NCI-H524 (cell line): ENCODE measurements at regions not wholly inside any gene's neighbourhood (a gene's known extent, or its start where the extent isn't known, plus 50 kb on each side); places are given as distances from the start of the nearest gene placed in this dataset.
"Not testable (repeated sequence)": the region's sequence is repeated elsewhere in the genome, so short reads cannot be mapped to it uniquely, and the experiment has no call there.

Experiments
- DNase-seq, 2 experiments: peaks; one replicate each; lab custom pipeline; 2025; lab: John Stamatoyannopoulos, UW

- peak in 1 of 2 experiments; percentile 56 for DNase-seq
Measured at GRCh38 chr6:119960036-119960435, 610.5 kb upstream of the MAN1A1 start.

GRCh38 chr6:119957195-119957594, 607.6 kb upstream of the MAN1A1 start:
- DNase-seq, result no peak

- DNase-seq, result no peak
Measured at GRCh38 chr6:119952696-119953095, 603.1 kb upstream of the MAN1A1 start.

GRCh38 chr6:119950681-119951080, 601.1 kb upstream of the MAN1A1 start:
- no peak for DNase-seq

GRCh38 chr6:119942078-119942752, 592.7 kb upstream of the MAN1A1 start:
- no peak for DNase-seq

GRCh38 chr6:119938752-119939151, 589.2 kb upstream of the MAN1A1 start:
- DNase-seq, result no peak

- DNase-seq, result no peak
Measured at GRCh38 chr6:119934816-119935215, 585.3 kb upstream of the MAN1A1 start.

- DNase-seq, result no peak
Measured at GRCh38 chr6:119929121-119929520, 579.6 kb upstream of the MAN1A1 start.

- DNase-seq, result not testable (repeated sequence)
Measured at GRCh38 chr6:119924888-119925287, 575.3 kb upstream of the MAN1A1 start.

GRCh38 chr6:119922814-119923213, 573.3 kb upstream of the MAN1A1 start:
- DNase-seq, result no peak

GRCh38 chr6:119921491-119922010, 572.0 kb upstream of the MAN1A1 start:
- DNase-seq, result no peak

GRCh38 chr6:119917186-119917585, 567.6 kb upstream of the MAN1A1 start:
- DNase-seq, result no peak

- DNase-seq, result no peak
Measured at GRCh38 chr6:119915971-119916370, 566.4 kb upstream of the MAN1A1 start.

- DNase-seq, result no peak
Measured at GRCh38 chr6:119908157-119908556, 558.6 kb upstream of the MAN1A1 start.

- no peak for DNase-seq
Measured at GRCh38 chr6:119902681-119903080, 553.1 kb upstream of the MAN1A1 start.

- DNase-seq, result no peak
Measured at GRCh38 chr6:119896806-119897205, 547.2 kb upstream of the MAN1A1 start.

GRCh38 chr6:119895626-119896025, 546.1 kb upstream of the MAN1A1 start:
- DNase-seq, result no peak

GRCh38 chr6:119894811-119895210, 545.2 kb upstream of the MAN1A1 start:
- no peak for DNase-seq

- DNase-seq, result no peak
Measured at GRCh38 chr6:119891644-119892043, 542.1 kb upstream of the MAN1A1 start.

- no peak for DNase-seq
Measured at GRCh38 chr6:119891206-119891605, 541.6 kb upstream of the MAN1A1 start.

GRCh38 chr6:119890470-119890869, 540.9 kb upstream of the MAN1A1 start:
- no peak for DNase-seq

- peak; percentile 72 to 91 for DNase-seq
Measured at GRCh38 chr6:119887666-119888065, 538.1 kb upstream of the MAN1A1 start.

GRCh38 chr6:119881416-119881815, 531.9 kb upstream of the MAN1A1 start:
- peak in 1 of 2 experiments; percentile 24 for DNase-seq

GRCh38 chr6:119880840-119881239, 531.3 kb upstream of the MAN1A1 start:
- DNase-seq, result no peak
